GM12891 (cell line): ENCODE measurements at regions not wholly inside any gene's neighbourhood (a gene's known extent, or its start where the extent isn't known, plus 50 kb on each side); places are given as distances from the start of the nearest gene placed in this dataset.
"Not testable (repeated sequence)": the region's sequence is repeated elsewhere in the genome, so short reads cannot be mapped to it uniquely, and the experiment has no call there.

Source experiments
- DNase-seq: peaks from one replicate; pipeline ENCODE4 v3.0.0; 2011; ENCODE audit warnings: low spot score; ENCODE audit not compliant: insufficient read length
- FAIRE-seq: peaks from 2 replicates; lab custom pipeline; 2011; peaks lifted over from hg19 to GRCh38; lab: Jason Lieb, UNC
- PAX5 ChIP-seq: IDR thresholded peaks from 2 replicates; pipeline ENCODE4 v1.6.1; 2011; ENCODE audit warnings: low read length, moderate library complexity, mild to moderate bottlenecking; ENCODE audit not compliant: insufficient read depth, severe bottlenecking
- POLR2A ChIP-seq: IDR thresholded peaks from 2 replicates; pipeline ENCODE4 v1.6.1; 2011; ENCODE audit warnings: low read depth, low read length, control low read depth
- POLR2AphosphoS5 ChIP-seq: IDR thresholded peaks from 2 replicates; pipeline ENCODE4 v1.6.1; 2011; ENCODE audit warnings: low read depth, low read length, control low read depth
- POU2F2 ChIP-seq: IDR thresholded peaks from 2 replicates; pipeline ENCODE4 v1.6.1; 2011; ENCODE audit warnings: low read depth, mild to moderate bottlenecking, control low read depth, low read length, moderate library complexity
- SPI1 ChIP-seq: IDR thresholded peaks from 2 replicates; pipeline ENCODE4 v1.6.1; 2011; ENCODE audit warnings: low read depth, low read length, control low read depth
- TAF1 ChIP-seq: IDR thresholded peaks from 2 replicates; pipeline ENCODE4 v1.6.1; 2011; ENCODE audit warnings: low read depth, low read length, control low read depth

DNA sequence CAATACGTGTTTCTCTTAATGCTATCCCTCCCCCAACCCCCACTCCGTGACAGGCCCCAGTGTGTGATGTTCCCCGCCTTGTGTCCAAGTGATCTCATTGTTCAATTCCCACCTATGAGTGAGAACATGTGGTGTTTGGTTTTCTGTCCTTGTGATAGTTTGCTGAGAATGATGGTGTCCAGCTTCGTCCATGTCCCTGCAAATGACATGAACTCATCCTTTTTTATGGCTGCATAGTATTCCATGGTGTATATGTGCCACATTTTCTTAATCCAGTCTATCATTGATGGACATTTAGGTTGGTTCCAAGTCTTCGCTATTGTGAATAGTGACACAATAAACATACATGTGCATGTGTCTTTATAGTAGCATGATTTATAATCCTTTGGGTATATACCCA is 52.5 kb downstream of the KIAA0408 start:
- DNase-seq, FAIRE-seq: not testable (repeated sequence)

DNA sequence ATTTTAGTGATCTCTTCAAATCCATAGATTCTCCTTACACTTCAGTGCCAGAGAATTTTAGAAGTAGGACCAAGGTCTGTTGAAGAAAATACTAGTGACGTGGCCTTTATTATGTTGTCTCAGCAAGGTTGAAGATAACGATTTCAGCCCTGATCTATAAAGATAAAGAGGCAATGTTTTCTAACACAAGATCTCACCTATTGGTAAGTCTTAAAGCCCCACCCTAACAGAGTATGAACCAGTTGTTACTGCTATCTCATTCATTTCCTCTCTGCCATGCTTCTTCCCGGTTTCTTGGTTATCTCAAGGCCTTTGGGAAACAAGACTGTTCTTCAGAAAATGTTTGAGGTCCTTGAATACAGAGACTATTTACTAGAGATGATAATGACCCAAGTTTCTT is 53.1 kb downstream of the KIAA0408 start:
- TF ChIP-seq POLR2A (no peak), POU2F2 (no peak), PAX5 (no peak), SPI1 (no peak), TAF1 (no peak), POLR2AphosphoS5 (no peak)
- no peak for DNase-seq
- no peak for FAIRE-seq

DNA sequence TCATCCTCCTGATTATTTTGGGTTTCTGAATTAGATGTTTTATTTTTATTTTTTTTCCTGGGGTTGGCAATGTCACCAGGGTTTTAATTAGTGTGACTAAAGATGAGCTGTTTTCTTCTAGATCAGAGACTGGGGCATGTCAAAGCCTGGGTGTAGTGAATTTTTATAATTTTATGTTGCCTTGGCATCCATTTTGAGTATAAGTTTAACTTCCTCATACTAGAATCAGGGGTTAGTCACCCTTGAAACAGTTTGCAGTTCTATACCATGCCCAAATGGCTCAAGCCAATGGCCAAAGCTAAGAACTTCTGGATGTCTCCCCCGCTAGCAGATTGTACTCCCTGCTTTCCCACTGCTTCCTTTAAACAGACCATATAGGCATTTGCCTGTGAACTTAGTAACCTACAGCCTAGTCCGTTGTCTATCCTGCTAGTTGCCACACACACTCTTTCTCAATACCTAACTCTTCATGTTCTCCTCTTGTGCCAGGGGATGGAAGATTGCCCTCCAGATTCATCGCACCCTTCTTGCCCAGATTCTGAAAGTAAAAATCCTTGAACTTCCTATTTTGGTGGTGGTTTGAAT is 54.5 kb downstream of the KIAA0408 start:
- no peak for FAIRE-seq

DNA sequence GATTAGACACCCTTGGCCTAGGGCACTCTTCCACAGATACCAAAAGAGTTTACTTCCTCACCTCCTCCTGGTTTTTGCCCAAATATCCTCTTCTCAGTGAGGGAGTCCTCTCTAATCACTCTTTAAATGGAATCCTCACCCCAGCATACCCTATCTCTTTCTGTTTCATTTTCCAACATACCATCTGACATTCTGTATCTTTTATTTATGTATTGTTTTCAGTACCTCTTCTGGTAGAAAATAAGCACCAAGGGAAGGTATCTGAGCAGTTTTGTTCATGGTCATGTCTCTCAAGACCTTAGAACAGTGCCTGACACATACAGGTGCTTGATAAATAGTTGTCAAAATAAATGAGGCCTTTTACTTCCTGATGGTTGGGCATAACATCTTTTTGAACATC is 55.1 kb downstream of the KIAA0408 start:
- TF ChIP-seq POU2F2 (no peak), TAF1 (no peak), SPI1 (no peak), POLR2A (no peak), PAX5 (no peak), POLR2AphosphoS5 (no peak)
- FAIRE-seq (peak; percentile 33), DNase-seq (no peak)

More for the DNA sequence above, 54.5 kb downstream of the KIAA0408 start:
- DNase-seq, result no peak
- TF ChIP-seq POLR2A (no peak), POLR2AphosphoS5 (no peak), SPI1 (no peak), POU2F2 (no peak), PAX5 (no peak), TAF1 (no peak)

DNA sequence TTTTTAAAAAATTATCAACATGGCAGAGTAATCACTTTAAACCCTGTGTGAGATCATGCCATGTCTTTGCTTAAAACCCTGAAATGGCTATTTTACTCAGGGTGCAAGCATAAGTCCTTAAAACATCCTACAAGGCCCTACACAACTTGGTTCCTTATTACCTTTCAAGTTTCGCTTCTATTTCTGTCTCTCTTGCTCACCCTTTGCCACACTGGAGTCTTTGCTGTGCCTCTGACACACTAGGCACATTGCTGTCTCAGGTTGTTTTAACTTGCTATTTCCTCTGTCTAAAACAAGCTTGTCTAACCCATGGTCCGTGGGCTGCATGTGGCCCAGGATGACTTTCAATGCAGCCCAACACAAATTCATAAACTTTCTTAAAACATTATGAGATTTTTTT is 55.6 kb downstream of the KIAA0408 start:
- DNase-seq, result no peak
- peak; percentile 92 for FAIRE-seq
- TF ChIP-seq TAF1 (0 out of 2 replicates have a peak, but pooled peaks have one; percentile 25), SPI1 (no peak)

DNA sequence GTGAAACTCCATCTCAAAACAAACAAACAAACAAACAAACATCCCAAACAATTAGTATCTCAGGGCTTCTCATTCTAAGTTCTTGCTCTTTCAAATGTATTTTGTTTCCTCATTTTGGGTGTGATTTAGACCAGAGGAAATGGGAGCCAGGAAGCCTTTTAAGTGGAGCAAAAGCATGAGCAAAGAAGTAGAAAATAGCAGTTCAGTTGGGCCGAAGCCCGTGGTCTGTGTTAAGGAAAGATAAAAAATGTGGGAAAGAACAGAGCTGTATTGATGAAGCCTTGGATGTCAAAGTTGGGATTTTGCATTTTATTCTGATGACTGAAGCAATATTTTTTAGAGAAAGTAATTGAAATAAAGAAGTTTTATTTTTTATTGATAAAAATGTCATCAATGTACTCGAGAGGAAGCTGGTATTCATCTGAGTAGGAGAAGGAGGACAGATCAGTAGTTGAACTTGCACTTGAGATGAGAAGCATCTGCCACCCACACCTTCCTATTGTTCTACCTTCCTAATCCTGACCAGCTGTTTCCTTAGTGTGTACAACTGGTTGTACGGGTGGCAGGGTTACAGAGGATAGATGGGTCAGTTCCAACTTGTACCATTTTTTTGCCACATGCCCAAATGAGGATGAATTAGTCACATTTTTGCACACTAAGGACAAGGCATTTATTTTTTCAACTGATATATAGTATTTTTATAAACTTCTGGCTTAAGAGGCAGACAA is 56.1 kb downstream of the KIAA0408 start:
- FAIRE-seq (peak; percentile 83), DNase-seq (no peak)
- no peak for TF ChIP-seq POU2F2
- no peak for TF ChIP-seq TAF1
- no peak for TF ChIP-seq POLR2A
- no peak for TF ChIP-seq SPI1
- no peak for TF ChIP-seq PAX5
- TF ChIP-seq POLR2AphosphoS5, result no peak

DNA sequence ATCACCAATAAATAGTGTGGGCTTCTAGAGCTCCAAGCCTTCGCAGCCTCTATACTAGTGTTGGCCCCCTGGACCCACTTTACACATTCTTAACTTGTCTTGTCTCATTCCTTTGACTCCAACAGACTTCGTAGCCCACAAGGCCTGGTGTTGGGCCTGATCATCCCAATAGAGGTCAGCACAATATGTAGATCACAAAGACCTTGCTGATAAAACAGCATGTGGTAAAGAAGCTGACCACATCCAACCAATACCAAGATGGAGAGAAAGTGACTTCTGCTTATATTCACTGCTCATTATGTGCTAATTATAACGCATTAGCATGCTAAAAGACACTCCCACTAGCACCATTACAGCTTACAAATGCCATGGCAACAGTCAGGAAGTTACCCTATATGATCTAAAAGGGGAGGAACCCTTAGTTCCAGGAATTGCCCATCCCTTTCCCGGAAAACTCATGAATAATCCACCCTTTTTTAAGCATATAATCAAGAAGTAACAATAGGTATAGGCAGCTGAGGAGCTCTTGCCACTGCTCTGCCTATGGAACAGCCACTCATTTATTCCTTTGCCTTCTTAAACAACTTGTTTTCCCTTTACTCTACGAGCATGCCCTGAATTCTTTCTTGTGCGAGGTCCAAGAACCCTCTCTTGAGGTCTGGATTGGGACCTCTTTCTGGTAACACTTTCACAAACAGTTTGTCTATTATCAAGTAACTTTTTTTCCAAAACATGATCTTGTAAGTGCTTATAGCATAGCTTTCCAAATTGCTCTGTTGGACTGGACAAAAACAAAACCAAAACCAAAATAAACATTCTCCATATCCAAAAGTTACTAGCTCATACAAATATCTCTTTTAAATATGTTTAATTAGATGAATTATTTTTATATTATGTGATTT is 54.6 kb upstream of the ECHDC1 start:
- DNase-seq (no peak), FAIRE-seq (no peak)
- no peak for TF ChIP-seq SPI1
- TF ChIP-seq POU2F2, result no peak
- no peak for TF ChIP-seq TAF1
- TF ChIP-seq PAX5, result no peak
- TF ChIP-seq POLR2AphosphoS5, result no peak

DNA sequence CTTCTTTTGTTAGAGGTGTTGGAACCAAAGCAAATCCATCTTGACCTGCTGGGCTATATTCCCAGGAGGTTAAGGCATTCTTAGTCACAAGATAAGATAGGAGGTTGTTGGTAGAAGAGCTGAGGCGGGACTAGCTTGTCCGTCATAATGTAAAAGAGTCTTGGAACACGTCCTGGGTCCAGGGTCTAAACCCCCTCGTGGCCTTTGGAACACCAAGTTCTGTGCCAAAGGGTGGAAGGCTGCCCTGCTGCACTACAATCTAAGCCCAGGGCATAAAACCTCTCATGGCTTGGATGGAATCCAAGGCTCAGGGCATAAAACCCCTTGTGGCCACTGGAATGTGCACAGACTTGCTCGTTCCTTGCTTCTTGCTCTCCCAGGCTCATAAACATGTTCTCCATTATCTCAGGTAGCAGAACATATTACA is 53.8 kb upstream of the ECHDC1 start:
- FAIRE-seq, result not testable (repeated sequence)

More for the DNA sequence above, 53.8 kb upstream of the ECHDC1 start:
- DNase-seq, result not testable (repeated sequence)
